ENCODE measurements at regions not wholly inside any gene's neighbourhood (a gene's known extent, or its start where the extent isn't known, plus 50 kb on each side); places are given as distances from the start of the nearest gene placed in this dataset.

GRCh38 chr4:106803083-106803482, 233.0 kb downstream of the DKK2 start:
- TF ChIP-seq CTCF (conservative IDR thresholded peaks at IDR 0.05) (no peak), ZFX (IDR thresholded peaks at IDR 0.05) (no peak)
